ENCODE measurements at regions not wholly inside any gene's neighbourhood (a gene's known extent, or its start where the extent isn't known, plus 50 kb on each side); places are given as distances from the start of the nearest gene placed in this dataset.

- TF ChIP-seq, protein P1, sequence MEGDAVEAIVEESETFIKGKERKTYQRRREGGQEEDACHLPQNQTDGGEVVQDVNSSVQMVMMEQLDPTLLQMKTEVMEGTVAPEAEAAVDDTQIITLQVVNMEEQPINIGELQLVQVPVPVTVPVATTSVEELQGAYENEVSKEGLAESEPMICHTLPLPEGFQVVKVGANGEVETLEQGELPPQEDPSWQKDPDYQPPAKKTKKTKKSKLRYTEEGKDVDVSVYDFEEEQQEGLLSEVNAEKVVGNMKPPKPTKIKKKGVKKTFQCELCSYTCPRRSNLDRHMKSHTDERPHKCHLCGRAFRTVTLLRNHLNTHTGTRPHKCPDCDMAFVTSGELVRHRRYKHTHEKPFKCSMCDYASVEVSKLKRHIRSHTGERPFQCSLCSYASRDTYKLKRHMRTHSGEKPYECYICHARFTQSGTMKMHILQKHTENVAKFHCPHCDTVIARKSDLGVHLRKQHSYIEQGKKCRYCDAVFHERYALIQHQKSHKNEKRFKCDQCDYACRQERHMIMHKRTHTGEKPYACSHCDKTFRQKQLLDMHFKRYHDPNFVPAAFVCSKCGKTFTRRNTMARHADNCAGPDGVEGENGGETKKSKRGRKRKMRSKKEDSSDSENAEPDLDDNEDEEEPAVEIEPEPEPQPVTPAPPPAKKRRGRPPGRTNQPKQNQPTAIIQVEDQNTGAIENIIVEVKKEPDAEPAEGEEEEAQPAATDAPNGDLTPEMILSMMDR (IDR thresholded peaks at IDR 0.05): no peak
- no peak for TF ChIP-seq POLR2A (IDR thresholded peaks at IDR 0.05)
These were observed 135.0 kb upstream of the STC2 start for GRCh38 chr5:173463207-173463606.
